ENCODE measurements at regions not wholly inside any gene's neighbourhood (a gene's known extent, or its start where the extent isn't known, plus 50 kb on each side); places are given as distances from the start of the nearest gene placed in this dataset.

DNA sequence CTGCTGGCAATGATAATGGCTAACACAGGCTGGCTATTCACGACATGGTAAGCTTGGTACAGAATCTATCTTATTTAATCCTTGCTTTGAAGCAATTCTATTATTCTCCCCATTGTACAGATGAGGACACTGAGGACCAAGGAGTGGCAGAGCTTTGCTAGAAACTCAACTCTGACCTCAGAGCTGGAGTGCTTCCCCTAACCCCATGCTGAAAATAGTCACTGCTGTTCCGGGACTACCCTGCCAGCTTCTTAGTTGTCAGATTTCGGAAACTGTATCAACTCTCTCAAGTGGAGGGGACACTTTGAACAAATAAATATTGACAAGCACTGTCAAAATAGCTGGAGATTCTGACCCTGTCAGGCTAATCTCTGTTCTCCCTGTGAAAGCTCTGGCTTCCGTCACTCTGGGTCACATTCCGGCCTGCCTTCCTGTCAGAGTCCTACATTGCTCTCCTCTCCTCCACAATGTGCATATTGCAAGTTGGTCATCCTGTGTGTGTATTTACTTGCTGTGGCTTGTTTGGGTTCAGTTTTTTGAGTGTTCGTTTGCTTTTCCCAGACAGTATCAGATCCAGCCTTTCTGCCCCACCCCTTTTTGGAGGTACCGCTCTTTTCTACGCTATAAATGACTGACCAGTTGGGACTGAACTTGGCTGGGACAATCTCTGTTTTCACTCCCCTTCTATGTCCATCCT is 134.3 kb upstream of the MAP1B start:
- H3K36me3 ChIP-seq (ENCODE audit: control insufficient read depth, insufficient read depth, low read length): no peaks in the 10 kb centered on the region
- no peak overlapping the region for H3K27ac ChIP-seq (ENCODE audit: insufficient read depth, low read length)
- TF ChIP-seq EZH2 (IDR thresholded peaks at IDR 0.05; ENCODE audit: low read length, missing control alignments): no peak
- TF ChIP-seq, protein P1, sequence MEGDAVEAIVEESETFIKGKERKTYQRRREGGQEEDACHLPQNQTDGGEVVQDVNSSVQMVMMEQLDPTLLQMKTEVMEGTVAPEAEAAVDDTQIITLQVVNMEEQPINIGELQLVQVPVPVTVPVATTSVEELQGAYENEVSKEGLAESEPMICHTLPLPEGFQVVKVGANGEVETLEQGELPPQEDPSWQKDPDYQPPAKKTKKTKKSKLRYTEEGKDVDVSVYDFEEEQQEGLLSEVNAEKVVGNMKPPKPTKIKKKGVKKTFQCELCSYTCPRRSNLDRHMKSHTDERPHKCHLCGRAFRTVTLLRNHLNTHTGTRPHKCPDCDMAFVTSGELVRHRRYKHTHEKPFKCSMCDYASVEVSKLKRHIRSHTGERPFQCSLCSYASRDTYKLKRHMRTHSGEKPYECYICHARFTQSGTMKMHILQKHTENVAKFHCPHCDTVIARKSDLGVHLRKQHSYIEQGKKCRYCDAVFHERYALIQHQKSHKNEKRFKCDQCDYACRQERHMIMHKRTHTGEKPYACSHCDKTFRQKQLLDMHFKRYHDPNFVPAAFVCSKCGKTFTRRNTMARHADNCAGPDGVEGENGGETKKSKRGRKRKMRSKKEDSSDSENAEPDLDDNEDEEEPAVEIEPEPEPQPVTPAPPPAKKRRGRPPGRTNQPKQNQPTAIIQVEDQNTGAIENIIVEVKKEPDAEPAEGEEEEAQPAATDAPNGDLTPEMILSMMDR (conservative IDR thresholded peaks at IDR 0.05 in 1 of 2, IDR thresholded peaks at IDR 0.05 in 1 of 2; ENCODE audit: low read depth in 1 of 2, low read length in 2 of 2): no peak
- no peak overlapping the region for H2AFZ ChIP-seq (ENCODE audit: low read length)
- H4K20me1 ChIP-seq (ENCODE audit: control insufficient read depth, extremely low read depth, insufficient read depth, low read length): no peaks in the 10 kb centered on the region
- H3K9ac ChIP-seq (ENCODE audit: insufficient read depth, low read length): no peak overlapping the region
- H3K4me1 ChIP-seq (ENCODE audit: control insufficient read depth, extremely low read depth, insufficient read depth, low read length): no peaks in the 10 kb centered on the region
- H3K79me2 ChIP-seq (ENCODE audit: control insufficient read depth, insufficient read depth, low read length): no peaks in the 10 kb centered on the region
- no peak overlapping the region for H3K4me2 ChIP-seq (ENCODE audit: extremely low read depth, insufficient read depth, low read length)
- no peaks in the 10 kb centered on the region for H3K9me3 ChIP-seq (ENCODE audit: control insufficient read depth, insufficient read depth, low read depth, low read length)
- peaks cover 5% of the 10 kb centered on the region for H3K27me3 ChIP-seq (ENCODE audit: control insufficient read depth, insufficient read depth, low read length)
- no peak for DNase-seq (ENCODE audit: low read depth in 2 of 2)
- no peak overlapping the region for H3K4me3 ChIP-seq (replicated peaks in 1 of 4; ENCODE audit: control extremely low read depth in 1 of 4, insufficient read depth in 1 of 4, low read depth in 3 of 4, low read length in 4 of 4)

- TF ChIP-seq EZH2 (IDR thresholded peaks at IDR 0.05; ENCODE audit: low read length, missing control alignments): no peak
- TF ChIP-seq, protein P1 (conservative IDR thresholded peaks at IDR 0.05 in 1 of 2, IDR thresholded peaks at IDR 0.05 in 1 of 2; ENCODE audit: low read depth in 1 of 2, low read length in 2 of 2): no peak
- H3K36me3 ChIP-seq (ENCODE audit: control insufficient read depth, insufficient read depth, low read length): no peaks in the 10 kb centered on the region
- H3K27ac ChIP-seq (ENCODE audit: insufficient read depth, low read length): no peak overlapping the region
- H3K4me1 ChIP-seq (ENCODE audit: control insufficient read depth, extremely low read depth, insufficient read depth, low read length): no peaks in the 10 kb centered on the region
- H2AFZ ChIP-seq (ENCODE audit: low read length): no peak overlapping the region
- H3K9ac ChIP-seq (ENCODE audit: insufficient read depth, low read length): no peak overlapping the region
- H3K9me3 ChIP-seq (ENCODE audit: control insufficient read depth, insufficient read depth, low read depth, low read length): no peaks in the 10 kb centered on the region
- H3K79me2 ChIP-seq (ENCODE audit: control insufficient read depth, insufficient read depth, low read length): no peaks in the 10 kb centered on the region
- no peak overlapping the region for H3K4me2 ChIP-seq (ENCODE audit: extremely low read depth, insufficient read depth, low read length)
- no peak for DNase-seq (ENCODE audit: low read depth in 2 of 2)
- H3K4me3 ChIP-seq (replicated peaks in 1 of 4; ENCODE audit: control extremely low read depth in 1 of 4, insufficient read depth in 1 of 4, low read depth in 3 of 4, low read length in 4 of 4): no peak overlapping the region
- peaks cover 5% of the 10 kb centered on the region for H3K27me3 ChIP-seq (ENCODE audit: control insufficient read depth, insufficient read depth, low read length)
- H4K20me1 ChIP-seq (ENCODE audit: control insufficient read depth, extremely low read depth, insufficient read depth, low read length): no peaks in the 10 kb centered on the region
Observed at GRCh38 chr5:71973563-71973962, 133.7 kb upstream of the MAP1B start.

- no peaks in the 10 kb centered on the region for H3K36me3 ChIP-seq (ENCODE audit: control insufficient read depth, insufficient read depth, low read length)
- TF ChIP-seq, protein P1 (conservative IDR thresholded peaks at IDR 0.05 in 1 of 2, IDR thresholded peaks at IDR 0.05 in 1 of 2; ENCODE audit: low read depth in 1 of 2, low read length in 2 of 2): no peak
- TF ChIP-seq EZH2 (IDR thresholded peaks at IDR 0.05; ENCODE audit: low read length, missing control alignments): no peak
Observed at GRCh38 chr5:71974165-71974564, 133.1 kb upstream of the MAP1B start.

More at GRCh38 chr5:71974165-71974564, 133.1 kb upstream of the MAP1B start:
- Histone ChIP-seq H4K20me1 (ENCODE audit: control insufficient read depth, extremely low read depth, insufficient read depth, low read length) (no peaks in the 10 kb centered on the region), H3K27ac (ENCODE audit: insufficient read depth, low read length) (no peak overlapping the region), H3K4me2 (ENCODE audit: extremely low read depth, insufficient read depth, low read length) (no peak overlapping the region), H3K9ac (ENCODE audit: insufficient read depth, low read length) (no peak overlapping the region), H2AFZ (ENCODE audit: low read length) (no peak overlapping the region), H3K79me2 (ENCODE audit: control insufficient read depth, insufficient read depth, low read length) (no peaks in the 10 kb centered on the region), H3K9me3 (ENCODE audit: control insufficient read depth, insufficient read depth, low read depth, low read length) (no peaks in the 10 kb centered on the region), H3K27me3 (ENCODE audit: control insufficient read depth, insufficient read depth, low read length) (peaks cover 5% of the 10 kb centered on the region), H3K4me1 (ENCODE audit: control insufficient read depth, extremely low read depth, insufficient read depth, low read length) (no peaks in the 10 kb centered on the region), H3K4me3 (replicated peaks in 1 of 4; ENCODE audit: control extremely low read depth in 1 of 4, insufficient read depth in 1 of 4, low read depth in 3 of 4, low read length in 4 of 4) (no peak overlapping the region)
- peak; percentile 15 to 58 for DNase-seq (ENCODE audit: low read depth in 2 of 2)
